HG02870 (cell line): ENCODE measurements at regions not wholly inside any gene's neighbourhood (a gene's known extent, or its start where the extent isn't known, plus 50 kb on each side); places are given as distances from the start of the nearest gene placed in this dataset.
"Not testable (repeated sequence)": the region's sequence is repeated elsewhere in the genome, so short reads cannot be mapped to it uniquely, and the experiment has no call there.

Experiments
- ATAC-seq: cut with Tn5 transposase; IDR thresholded peaks from one replicate; pipeline ENCODE4 v1.9.1; 2021; ENCODE audit warnings: mild to moderate bottlenecking, moderate library complexity; ENCODE audit not compliant: unreplicated experiment

GRCh38 chr5:174998131-174998730 is 273.8 kb downstream of the MSX2 start:
- no peak for ATAC-seq

- ATAC-seq: no peak
These were observed 273.3 kb downstream of the MSX2 start for GRCh38 chr5:174997688-174998087.

- ATAC-seq: no peak
These were observed 272.6 kb downstream of the MSX2 start for GRCh38 chr5:174996941-174997340.

GRCh38 chr5:174995827-174996226 is 271.4 kb downstream of the MSX2 start:
- ATAC-seq: no peak

- no peak for ATAC-seq
These were observed 267.5 kb downstream of the MSX2 start for GRCh38 chr5:174991847-174992246.

- no peak for ATAC-seq
These were observed 266.5 kb downstream of the MSX2 start for GRCh38 chr5:174990909-174991308.

GRCh38 chr5:174987443-174988012 is 263.1 kb downstream of the MSX2 start:
- no peak for ATAC-seq

GRCh38 chr5:174984863-174985262 is 260.5 kb downstream of the MSX2 start:
- no peak for ATAC-seq

GRCh38 chr5:174982485-174982884 is 258.1 kb downstream of the MSX2 start:
- no peak for ATAC-seq

- ATAC-seq: no peak
These were observed 257.0 kb downstream of the MSX2 start for GRCh38 chr5:174981416-174981815.

GRCh38 chr5:174980952-174981351 is 256.6 kb downstream of the MSX2 start:
- no peak for ATAC-seq

GRCh38 chr5:174972291-174972690 is 247.9 kb downstream of the MSX2 start:
- ATAC-seq: no peak

GRCh38 chr5:174971210-174971609 is 246.8 kb downstream of the MSX2 start:
- no peak for ATAC-seq

GRCh38 chr5:174970502-174970901 is 246.1 kb downstream of the MSX2 start:
- no peak for ATAC-seq

- ATAC-seq: no peak
These were observed 229.5 kb downstream of the MSX2 start for GRCh38 chr5:174953871-174954270.

- no peak for ATAC-seq
These were observed 226.9 kb downstream of the MSX2 start for GRCh38 chr5:174951151-174951780.

- ATAC-seq: no peak
These were observed 223.2 kb downstream of the MSX2 start for GRCh38 chr5:174947548-174947947.

GRCh38 chr5:174945853-174946252 is 221.5 kb downstream of the MSX2 start:
- ATAC-seq: no peak

- no peak for ATAC-seq
These were observed 219.4 kb downstream of the MSX2 start for GRCh38 chr5:174943785-174944184.

- not testable (repeated sequence) for ATAC-seq
These were observed 218.6 kb downstream of the MSX2 start for GRCh38 chr5:174943002-174943401.

GRCh38 chr5:174937201-174938123 is 213.1 kb downstream of the MSX2 start:
- no peak for ATAC-seq
